ENCODE measurements at regions not wholly inside any gene's neighbourhood (a gene's known extent, or its start where the extent isn't known, plus 50 kb on each side); places are given as distances from the start of the nearest gene placed in this dataset.
A peak's percentile ranks its signal among the peaks of the same experiment; 100 is the strongest.

DNA sequence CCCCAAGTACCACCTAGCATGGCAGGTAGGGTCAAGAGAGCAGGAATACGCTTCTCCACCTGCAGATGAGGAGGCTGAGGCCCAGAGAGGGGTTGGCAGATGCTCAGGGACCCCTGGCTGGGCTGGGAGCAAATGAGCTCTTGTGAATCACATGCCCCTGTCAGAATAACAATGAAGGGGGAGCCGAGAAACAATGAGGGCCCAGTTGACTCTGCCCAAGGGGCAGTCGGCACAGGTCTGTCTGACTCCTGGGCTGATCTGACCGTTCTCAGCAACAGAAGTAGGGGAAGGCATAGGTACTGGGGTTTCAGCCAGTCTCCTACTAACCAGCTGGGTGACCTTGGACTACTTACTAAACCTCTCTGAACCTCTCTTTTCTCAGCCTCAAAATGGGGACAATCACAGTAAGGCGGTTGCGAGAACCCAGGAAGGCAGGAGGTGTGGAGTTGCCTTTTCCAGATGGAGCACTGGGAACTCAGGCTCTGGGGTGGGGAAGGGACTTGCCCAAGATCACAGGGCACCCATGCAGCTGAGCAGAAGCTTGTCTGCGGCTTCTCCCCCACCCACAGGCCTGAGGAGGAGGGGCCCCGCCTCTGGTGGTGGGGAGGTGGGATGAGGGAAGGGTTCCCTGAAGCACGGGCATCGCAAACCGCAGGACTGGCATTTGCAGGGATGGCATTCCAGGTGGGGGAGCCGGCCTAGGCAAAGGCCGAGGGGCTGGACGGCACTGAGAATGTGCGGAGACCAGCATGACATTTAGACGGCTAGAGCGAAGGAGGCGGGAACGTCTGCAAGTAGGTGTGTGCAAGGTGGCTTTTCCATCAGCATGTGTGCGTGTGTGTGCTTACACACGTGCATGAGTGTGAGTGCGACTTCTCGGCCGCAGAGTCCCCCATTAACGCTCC is 163.0 kb downstream of the MN1 start:
- DNase-seq (ENCODE audit: low spot score) = no peak

DNA sequence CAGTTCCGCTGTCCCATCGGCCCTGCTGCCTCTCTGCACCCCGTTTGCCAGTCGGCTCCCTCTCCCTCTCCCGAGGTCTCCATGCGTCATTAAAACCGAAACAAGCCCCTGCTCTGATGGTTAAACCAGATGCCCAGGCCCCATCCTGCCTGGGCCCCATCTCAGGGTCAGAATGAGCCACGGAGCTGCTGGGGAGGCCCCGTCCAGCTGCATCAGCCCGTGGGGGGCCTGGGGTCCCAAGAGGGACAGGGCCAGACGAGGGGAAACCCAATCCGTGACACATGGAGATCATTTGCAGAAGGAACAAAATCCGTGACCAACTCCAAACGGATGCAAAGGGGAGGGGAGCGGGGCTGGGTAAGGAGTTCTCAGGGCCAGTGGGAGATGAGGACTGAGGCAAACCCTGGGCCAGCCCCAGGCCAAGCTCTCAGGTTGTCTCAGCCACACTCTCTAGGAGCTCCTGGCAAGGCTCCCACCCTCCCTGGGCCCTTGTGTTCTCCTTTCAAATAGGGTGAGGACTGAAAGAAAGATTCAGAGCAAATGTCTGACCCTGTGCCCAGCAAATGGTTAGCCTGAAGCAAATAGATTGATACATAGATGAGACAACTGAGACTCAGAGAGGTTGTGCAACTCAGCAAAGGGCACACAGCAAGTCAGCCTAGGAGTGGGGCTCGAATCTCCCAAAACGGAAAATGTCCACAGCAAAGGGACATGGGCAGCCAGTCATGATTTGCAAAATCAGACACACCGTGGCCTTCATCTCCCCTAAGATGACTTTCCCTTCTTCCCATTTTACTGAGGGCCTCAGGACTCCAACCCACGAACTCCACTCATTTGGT is 162.1 kb downstream of the MN1 start:
- no peak for DNase-seq (ENCODE audit: low spot score)

DNA sequence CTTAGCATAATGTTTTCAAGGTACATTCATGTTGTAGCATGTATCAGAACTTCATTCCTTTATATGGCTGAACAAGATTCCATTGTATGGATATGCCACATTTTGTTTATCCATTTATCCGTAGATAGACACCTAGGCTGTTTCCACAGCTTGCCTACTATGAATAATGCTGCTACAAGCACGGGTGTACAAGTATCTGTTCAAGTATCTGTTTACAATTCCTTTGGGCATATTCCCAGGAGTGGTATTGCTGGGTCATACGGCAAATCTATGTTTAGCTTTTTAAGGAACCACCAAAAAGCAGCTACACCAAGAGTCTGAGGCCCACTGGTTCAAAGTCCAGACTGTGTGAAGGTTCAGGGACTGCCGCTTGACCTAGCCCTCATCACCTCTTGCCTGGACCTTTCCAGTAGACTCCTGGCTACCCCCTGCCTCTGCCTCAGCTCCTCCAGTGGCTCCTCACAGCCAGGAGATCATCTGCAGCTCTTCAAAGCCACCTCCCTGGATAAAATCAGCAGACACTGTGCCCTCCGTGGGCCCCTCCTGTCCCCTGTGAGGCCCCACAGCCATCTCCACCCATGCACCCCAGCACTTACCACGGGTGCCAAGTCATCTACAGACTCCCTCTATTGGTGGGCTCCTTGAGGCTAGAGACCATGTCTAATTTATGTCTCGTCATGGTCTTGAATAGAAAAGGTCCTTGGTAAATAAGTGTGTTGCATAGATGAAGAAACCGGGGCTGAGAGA is 160.3 kb downstream of the MN1 start:
- no peak for DNase-seq (ENCODE audit: low spot score)

DNA sequence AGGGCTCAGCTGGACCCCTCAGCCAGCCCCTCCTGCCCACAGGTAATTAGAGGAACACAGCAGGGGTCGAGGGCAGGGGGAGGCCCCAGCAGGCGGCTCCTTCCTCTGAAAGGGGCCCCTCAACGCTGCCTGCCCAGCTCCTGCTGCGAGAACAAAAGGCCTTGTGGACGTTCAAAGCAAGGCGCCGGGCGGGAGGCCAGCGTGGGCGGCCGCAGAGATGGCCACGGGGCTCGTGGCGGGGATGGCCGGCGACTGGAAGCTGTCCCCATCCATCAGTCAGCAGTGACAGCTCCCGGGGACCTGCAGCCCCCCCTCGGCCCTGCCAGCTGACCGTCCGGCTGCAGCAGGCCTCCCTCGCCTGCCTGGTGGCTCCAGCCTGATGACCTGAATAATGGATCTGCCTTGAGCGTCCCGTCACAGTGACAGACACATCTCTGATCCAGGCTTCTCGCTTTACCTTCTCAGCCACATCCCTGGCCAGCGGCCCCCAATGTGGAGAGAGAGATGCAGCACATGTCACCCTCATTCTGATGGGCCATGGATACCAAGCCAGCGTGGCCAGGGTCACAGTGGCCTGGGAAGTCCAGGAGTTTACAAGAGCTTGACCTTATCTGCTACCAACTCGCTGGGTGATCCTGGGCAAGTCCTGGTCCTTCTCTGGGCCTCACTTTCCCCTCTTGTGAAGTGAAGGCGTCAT is 159.3 kb downstream of the MN1 start:
- no peak for DNase-seq (ENCODE audit: low spot score)

DNA sequence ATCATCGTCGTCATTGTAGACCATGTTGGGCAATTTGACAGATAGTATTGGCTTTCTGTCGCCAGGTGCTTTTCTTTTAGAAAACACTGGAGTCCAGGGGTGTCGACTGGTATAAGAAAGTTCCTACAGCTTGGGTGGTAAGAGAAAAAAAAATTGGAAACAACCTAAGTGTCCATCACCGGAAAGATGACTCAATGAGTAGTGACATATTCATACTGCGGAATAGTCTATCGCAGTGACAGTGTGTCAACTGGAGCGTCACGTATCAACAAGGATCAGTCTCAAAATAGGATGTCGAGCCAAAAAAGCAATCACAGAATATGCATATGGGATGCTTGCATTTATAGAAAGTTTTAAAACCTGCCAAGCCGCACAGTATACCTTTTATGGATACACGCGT is 157.6 kb downstream of the MN1 start:
- no peak for DNase-seq (ENCODE audit: low spot score)

DNA sequence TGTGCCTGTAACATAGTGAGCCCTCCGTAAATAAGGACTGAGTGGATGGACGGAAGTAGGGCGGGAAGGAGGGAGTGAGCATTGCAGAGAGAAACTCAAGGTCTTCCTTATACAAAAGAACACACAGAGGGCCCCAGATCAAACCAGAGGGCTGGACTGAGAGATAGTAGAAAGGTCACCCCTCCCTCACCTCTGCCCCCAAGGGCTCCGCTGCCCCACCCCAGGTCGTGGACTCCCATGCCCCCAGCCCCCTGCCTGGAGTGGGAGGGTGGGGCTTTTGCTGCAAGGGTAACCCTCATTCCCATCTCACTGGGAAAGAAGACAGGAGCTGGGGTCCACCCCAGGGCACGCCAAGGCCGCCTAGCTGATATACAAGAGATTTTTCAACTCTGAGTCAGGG is 157.0 kb downstream of the MN1 start:
- no peak for DNase-seq (ENCODE audit: low spot score)

DNA sequence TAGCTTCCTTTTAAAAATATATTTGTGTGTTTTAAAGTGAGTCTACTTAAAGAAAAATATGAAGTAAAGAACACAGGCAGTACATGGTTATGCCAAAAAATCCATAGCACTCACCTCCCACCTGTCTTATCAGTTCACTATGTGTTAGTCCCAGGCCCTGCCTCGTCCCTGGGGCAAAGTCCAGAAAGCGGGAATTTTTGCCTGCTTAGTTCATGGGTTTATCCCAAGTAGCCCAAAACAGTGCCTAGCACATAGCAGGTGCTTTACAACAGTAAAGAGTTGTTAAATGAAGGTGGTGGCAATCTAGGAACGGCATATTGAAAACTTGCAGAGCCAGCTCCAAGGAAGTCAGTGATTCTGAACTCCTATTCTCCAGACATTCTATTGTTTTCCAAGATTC is 154.0 kb downstream of the MN1 start:
- DNase-seq (ENCODE audit: low spot score) = no peak

DNA sequence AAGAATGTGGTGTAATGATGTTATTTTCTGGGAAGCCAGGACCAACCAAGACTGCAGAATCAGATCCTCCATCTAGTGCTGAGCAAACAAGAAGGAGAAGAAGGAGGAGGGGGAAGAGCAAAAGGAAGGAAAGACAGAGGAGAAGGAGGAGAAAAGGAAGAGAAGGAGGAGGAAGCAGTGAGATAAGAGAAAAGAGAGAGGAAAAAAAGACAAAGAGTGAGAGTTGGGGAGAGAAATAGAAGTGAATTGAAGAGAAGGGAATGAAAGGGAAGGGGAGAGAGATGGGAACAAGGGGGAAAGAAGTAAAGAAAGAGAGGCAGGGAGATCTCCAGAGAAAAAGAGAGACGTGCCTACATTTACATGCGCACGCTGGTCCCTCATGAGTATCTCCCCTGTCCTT is 153.5 kb downstream of the MN1 start:
- no peak for DNase-seq (ENCODE audit: low spot score)

DNA sequence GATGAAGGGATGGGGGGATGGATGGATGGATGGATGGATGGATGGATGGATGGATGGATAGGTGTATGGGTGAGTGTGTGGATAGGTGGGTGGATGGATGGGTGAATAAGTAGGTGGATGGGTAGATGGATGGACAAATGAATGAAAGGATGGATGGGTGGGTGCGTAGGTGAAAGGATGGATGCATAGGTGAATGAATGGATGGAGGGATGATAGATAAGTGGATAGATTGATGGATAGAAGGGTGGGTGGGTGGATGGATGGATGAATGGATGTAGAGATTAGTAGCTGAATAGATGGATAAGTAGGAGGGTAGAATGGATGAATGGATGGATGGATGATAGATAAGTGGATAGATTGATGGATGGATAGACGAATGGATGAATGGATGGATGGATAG is 152.7 kb downstream of the MN1 start:
- no peak for DNase-seq (ENCODE audit: low spot score)

DNA sequence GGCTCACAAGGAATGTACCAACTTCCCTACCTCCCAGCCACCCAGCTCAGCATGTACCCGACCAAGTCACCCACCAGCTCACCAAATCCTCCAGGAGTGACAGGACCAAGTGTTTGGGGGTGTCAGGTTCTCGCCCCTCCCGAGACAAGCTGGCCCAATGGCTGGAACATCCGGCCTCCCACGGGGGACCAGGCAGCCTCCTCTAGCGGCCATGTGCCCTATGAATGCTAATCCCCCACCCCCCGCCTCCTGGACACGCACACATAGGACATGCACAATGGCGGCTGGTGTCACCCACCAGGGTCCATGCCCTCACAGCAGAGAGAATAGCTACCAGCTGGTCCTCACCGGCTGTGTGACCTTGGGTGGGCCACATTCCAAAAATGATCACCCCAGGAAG is 151.0 kb downstream of the MN1 start:
- no peak for DNase-seq (ENCODE audit: low spot score)

DNA sequence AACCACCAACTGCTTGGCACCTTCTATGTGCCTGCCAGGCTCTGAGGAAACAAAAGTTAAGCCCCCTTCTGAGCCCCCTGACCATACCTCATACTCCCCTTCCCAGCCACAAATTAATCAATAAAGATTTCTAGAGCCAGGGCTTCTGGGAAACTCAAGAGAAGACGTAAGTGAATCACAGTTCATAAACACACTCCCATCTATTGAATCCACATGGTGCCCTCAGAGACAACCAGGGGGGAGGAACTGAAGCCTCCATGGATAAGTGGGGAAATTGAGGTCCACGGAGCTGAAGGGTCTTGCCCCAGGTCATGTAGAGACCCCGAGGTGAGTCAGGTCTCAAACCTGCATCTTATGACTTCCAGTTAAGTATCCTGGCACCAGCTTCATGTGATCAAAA is 150.6 kb downstream of the MN1 start:
- no peak for DNase-seq (ENCODE audit: low spot score)

DNA sequence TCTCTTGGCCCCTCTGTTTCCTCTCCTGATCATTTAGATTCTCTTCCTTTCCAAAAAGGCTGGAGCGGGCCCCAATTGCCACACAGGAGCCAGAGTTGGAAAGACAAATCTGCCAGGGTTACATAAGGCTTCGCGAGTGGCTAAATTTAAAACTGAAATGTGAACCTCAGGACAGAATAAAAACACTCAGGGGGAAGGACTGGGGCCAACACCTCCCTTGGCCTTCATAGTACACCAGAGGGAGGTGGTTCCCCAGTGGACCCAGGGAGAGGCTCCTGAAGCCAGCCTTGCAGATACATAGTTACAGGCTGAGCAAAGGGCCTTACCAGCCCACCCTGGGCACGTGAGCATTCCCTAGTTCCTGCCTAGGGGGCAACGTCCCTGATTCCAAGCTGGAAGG is 150.1 kb downstream of the MN1 start:
- no peak for DNase-seq (ENCODE audit: low spot score)

DNA sequence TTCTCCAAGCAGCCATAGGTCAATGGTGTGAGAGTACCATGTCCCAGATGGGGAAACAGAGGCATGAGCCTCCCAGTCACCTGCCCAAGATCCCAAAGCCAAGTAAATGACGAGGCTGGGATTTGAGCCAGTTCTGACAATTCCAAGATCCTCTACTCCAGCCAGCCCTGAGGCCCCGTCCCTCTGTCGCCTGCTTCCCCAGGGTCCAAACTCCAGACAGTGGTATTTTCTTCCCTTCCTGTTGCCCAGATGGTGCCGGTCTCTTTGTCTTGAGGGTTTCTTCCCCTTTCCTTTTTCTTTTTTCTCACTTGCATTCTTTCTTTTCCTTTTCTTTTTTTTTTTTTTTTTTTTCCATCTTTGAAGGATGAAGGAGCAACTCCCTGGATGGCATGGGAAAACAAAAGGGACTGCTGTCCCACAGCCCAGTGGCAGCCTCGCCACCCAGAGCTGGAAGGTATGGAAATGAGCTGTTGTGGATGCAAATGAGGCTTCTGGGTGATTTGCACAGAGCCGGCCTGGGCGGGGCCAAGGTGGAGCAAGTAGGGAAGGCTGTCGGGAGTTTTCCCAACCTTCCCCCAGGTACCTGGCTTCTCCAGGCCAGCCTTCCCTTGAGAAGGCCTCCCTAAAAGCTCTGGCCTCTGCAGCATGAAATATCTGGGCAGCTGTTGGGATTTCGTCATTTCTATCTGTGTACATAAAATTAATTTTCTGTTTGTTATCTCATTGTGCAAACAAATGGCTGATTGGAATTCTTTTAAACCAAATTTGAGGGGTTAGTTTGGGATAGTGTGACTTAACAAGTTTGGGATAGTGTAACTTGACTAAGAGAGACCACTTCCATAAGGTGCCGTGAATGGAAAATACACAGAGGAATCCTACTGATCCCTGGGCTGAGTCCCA is 146.8 kb downstream of the MN1 start:
- DNase-seq (ENCODE audit: low spot score) = no peak

DNA sequence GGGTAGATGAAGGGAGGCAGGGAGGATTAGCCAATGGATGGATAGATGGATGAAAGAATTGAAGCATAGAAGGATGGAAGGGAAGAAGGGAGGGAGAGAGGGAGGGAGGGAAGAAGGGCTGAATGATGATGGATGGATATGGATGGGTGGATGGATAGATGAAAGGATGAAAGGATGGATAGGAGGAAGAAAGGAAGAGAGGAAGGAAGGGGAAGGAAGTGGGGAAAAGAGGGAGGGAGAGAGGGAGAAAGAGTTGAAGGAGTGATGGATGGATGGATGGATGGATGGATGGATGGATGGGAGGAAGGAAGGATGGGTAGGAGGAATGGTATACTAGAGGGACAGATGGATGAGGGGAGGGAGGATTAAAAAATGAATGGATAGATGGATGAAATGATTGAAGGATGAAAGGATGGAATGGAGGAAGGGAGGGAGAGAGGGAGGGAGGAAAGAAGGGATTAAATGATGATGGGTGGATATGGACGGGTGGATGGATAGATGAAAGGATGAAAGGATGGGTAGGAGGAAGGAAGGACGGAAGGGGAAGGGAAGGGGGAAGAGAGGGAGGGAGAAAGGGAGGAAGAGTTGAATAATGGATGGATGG is 145.9 kb downstream of the MN1 start:
- DNase-seq (ENCODE audit: low spot score) = no peak

DNA sequence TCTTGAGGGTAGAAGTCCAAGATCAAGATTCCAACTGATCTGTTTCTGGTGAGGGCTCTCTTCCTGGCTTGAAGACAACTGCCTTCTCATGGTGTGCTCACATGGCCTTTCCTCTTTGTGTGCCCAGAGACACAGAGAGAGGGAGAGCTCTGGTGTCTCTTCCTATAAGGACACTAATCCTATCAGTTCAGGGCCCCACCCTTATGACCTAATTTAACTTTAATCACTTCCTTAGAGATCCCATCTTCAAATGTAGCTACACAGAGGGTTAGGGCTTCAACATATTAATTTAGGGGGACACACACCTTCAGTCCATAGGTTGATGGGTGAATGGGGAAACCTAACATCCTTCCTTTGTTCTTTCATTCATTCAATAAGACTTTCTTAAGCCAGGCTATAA is 144.6 kb downstream of the MN1 start:
- no peak for DNase-seq (ENCODE audit: low spot score)

DNA sequence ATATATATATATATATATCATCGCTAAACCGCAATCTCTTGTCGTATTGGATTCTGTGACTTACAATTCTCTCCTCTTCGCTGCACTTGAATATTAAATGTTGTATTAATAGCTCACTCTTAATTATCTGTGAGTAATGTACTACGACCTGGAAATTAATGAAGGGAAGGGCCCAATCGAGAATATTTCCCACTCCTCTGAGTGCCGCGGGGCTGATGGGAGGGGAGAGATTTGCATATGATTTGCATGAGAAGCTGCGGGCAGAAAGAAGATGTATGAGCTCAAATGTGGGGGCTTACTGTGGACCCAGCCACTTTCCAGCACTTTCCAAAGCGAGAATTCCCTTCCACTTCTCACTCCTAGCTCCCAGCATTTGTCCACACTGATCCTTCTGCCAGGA is 141.2 kb downstream of the MN1 start:
- DNase-seq (ENCODE audit: low spot score) = no peak

DNA sequence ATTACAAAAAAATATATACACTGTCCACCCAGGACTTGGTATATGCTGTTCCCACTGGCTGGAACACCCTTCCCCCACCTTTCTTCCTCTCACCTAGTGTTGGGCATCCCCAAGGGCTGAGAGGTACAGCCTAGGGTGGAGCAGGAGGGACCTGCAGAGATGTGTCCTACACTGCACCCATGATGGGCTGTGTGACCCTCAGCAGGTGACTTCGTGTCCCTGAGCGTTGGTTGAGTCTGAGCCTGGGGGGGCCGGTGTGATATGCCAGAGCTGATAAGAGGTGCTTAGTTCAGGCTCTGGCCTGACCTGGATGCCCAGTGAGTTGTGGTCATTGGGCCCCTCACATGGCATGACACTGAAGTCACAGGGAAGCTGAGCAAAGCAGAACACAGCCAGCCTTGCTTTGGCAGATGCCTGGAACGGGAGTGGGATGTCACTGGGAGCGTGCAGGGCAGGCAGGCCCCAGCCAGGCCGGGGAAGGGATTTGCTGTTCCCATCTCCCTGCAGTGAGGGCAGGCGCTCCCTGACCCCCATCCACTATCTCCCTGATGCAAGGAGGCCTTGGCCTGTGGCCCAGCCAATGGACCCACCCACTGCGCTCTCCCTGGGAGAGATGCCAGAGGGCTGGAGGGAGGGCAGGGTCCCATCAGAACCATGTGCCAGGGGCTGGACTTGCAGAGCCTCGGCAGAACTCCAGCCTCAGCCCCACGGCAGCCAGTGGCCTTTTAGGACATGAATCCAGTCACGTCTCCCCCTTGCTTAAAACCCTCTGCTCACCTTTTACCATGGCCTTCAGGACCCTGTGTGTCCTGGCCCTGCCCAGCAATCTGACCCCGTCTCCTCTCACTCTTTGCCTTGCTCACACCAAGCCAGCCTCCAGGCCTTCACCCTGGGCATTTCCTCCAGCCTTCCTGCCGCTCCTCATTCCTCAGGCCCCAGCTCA is 138.9 kb downstream of the MN1 start:
- peak; percentile 70 for DNase-seq (ENCODE audit: low spot score)

DNA sequence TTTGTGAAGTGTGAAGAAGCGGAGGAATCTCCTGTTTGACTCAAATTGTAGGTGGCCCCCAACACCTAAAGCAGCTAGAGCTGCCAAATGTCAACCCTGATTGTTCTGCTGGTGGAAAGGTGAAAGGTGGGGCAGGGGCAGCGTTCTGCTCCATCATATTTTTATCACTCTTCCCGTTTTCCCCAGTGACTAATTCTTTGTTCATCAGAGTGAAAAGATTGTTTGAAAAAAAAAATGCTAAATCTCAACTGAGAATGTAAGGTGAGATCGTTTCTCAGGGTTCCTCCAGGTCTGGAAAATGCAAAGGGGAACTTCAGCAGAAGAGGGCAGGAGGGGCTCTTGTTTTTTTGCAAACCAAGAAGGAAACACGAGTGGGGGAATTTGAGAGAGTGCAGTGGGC is 137.7 kb downstream of the MN1 start:
- DNase-seq (ENCODE audit: low spot score) = no peak

DNA sequence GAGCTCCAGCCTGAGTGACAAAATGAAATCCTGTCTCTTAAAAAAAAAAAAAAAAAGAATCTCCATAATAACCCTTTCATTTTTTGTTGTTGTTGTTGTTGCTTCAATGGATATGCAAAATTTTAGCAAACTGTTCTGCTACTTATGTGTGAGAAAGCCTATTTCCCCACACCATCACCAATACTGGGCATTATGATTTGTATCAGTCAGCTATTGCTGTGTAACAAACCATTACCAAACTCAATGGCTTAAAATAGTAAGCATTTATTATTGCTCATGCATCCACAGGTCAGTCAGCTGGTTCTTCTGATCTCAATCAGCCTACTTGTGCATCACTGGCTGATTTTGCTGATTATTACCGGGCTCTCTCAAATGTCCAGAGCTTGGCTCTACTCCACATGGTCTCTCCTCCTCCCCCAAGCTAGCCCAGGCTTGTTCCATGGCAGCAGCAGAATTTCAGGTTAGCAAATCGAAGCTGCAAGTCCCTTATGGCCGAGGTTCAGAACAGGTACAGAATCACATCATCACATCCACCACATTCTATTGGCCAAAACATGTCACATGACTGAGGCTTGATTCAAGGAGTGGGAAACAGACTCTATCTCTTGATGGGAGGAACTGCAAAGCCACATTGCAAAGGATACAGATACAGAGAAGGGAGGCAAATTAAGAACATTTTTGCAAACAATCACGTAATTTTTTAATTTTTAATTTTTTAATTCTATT is 135.1 kb downstream of the MN1 start:
- DNase-seq (ENCODE audit: low spot score) = no peak

Measured in hematopoietic multipotent progenitor cell treated with erythropoietin and hydrocortisone succinate and interleukin-3 and kit ligand, for 15 days (in vitro differentiated cells).